Ectodermal cell (in vitro differentiated cells): ENCODE measurements at regions not wholly inside any gene's neighbourhood (a gene's known extent, or its start where the extent isn't known, plus 50 kb on each side); places are given as distances from the start of the nearest gene placed in this dataset.

Experiments
- H3K27ac ChIP-seq: 2 replicates; pipeline ENCODE4 v1.7.0; 2013; ENCODE audit warnings: mild to moderate bottlenecking, low read depth, low read length; ENCODE audit not compliant: insufficient read depth, poor library complexity, severe bottlenecking
- H3K27me3 ChIP-seq: 2 replicates; pipeline ENCODE4 v1.7.0; 2013; ENCODE audit warnings: mild to moderate bottlenecking, low read length; ENCODE audit not compliant: insufficient read depth, control insufficient read depth, poor library complexity, severe bottlenecking
- H3K36me3 ChIP-seq: one replicate; pipeline ENCODE4 v1.7.0; 2013; ENCODE audit warnings: low read length; ENCODE audit not compliant: control insufficient read depth, insufficient read depth
- H3K4me1 ChIP-seq: one replicate; pipeline ENCODE4 v1.7.0; 2013; ENCODE audit warnings: low read length; ENCODE audit not compliant: control insufficient read depth, insufficient read depth
- H3K4me3 ChIP-seq: 2 replicates; pipeline ENCODE4 v1.7.0; 2013; ENCODE audit warnings: low read depth, low read length, control low read depth; ENCODE audit not compliant: insufficient read depth
- H3K9me3 ChIP-seq: 2 replicates; pipeline ENCODE4 v1.7.0; 2013; ENCODE audit warnings: mild to moderate bottlenecking, low read length, moderate library complexity; ENCODE audit not compliant: control insufficient read depth
- WGBS, 2 experiments: methylation state at CpG; one replicate each; pipeline ENCODE4 v1.1.7; 2013; ENCODE audit warnings: missing lambda C conversion rate in 2 of 2; 5-methylcytosine and 5-hydroxymethylcytosine counted together

GRCh38 chr11:115085461-115086210 lies 407.3 kb downstream of the NXPE2 start:
- WGBS, 2 experiments, result 93 to 96% methylated on average over 5 of the region's 5 CpGs
- H3K4me3 ChIP-seq, result no peak overlapping the region
- peaks cover 6% of the 10 kb centered on the region for H3K4me1 ChIP-seq
- H3K27me3 ChIP-seq, result no peaks in the 10 kb centered on the region
- H3K36me3 ChIP-seq, result no peaks in the 10 kb centered on the region
- no peak overlapping the region for H3K27ac ChIP-seq
- no peaks in the 10 kb centered on the region for H3K9me3 ChIP-seq

GRCh38 chr11:115087791-115088190 lies 409.5 kb downstream of the NXPE2 start:
- Histone ChIP-seq H3K27me3 (no peaks in the 10 kb centered on the region), H3K4me1 (peaks cover 6% of the 10 kb centered on the region), H3K4me3 (no peak overlapping the region), H3K9me3 (no peaks in the 10 kb centered on the region), H3K36me3 (no peaks in the 10 kb centered on the region), H3K27ac (no peak overlapping the region)
- 84% methylated on average over 1 to 2 of the region's 2 CpGs for WGBS, 2 experiments

GRCh38 chr11:115092516-115092915 lies 411.7 kb downstream of the CADM1 start:
- Histone ChIP-seq H3K36me3 (no peaks in the 10 kb centered on the region), H3K27me3 (no peaks in the 10 kb centered on the region), H3K27ac (no peak overlapping the region), H3K4me3 (no peak overlapping the region), H3K9me3 (no peaks in the 10 kb centered on the region), H3K4me1 (no peaks in the 10 kb centered on the region)
- WGBS, 2 experiments, result 93 to 97% methylated on average over 3 of the region's 3 CpGs

DNA sequence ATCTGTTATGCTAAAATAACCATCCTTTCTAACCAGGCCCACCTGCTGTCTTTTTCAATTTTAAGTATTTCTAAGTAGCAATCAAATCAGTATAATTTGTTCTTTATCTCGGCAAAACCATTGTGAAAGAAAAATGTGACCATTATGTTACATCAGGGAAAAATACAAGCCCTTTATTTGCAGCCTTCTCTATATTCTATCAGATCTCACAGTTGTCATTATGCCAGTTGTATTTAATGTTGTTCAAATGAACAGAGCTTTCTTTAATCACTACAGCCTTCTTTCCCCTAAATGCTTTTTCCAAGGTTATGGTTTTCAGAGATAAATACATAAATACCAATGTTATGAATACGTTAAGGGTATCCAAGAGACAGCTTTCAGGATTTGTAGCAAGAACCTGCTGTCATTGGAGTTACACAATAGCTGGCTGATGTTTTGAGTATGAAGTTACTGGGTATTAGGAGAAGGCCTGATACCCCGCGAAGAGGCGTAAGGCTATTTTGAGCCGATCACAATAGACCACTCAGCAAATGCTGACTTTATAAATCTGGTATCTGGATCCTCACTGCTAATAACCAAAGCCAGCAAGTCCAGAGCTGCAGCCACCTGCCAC lies 406.3 kb downstream of the CADM1 start:
- Histone ChIP-seq H3K4me3 (no peak overlapping the region), H3K36me3 (no peaks in the 10 kb centered on the region), H3K9me3 (no peaks in the 10 kb centered on the region), H3K4me1 (no peaks in the 10 kb centered on the region), H3K27ac (no peak overlapping the region), H3K27me3 (no peaks in the 10 kb centered on the region)
- WGBS, 2 experiments, result 95 to 97% methylated on average over 6 of the region's 6 CpGs

DNA sequence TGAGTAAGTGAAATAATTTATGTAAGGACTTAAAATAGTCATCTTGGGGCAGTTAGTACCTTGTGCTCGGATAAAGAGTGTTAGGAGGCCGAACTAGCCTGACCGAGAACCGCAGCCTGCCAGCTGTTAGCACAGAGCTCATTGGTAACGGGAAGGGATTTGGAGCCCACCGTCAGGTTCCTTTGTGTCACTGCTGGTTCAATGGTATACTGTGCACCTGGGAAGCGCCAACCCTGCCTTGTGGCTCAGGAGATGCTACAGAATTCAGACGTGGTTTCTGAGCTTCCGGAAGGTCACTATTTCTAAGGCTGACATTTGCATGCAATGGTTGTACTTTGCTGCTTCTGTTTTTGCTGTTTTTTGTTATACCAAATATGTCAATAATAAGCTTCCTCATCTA lies 403.5 kb downstream of the CADM1 start:
- no peaks in the 10 kb centered on the region for H3K9me3 ChIP-seq
- no peaks in the 10 kb centered on the region for H3K36me3 ChIP-seq
- WGBS, 2 experiments, result 92 to 94% methylated on average over 9 of the region's 9 CpGs
- H3K4me3 ChIP-seq, result no peak overlapping the region
- no peaks in the 10 kb centered on the region for H3K27me3 ChIP-seq
- H3K27ac ChIP-seq, result no peak overlapping the region
- H3K4me1 ChIP-seq, result no peaks in the 10 kb centered on the region

DNA sequence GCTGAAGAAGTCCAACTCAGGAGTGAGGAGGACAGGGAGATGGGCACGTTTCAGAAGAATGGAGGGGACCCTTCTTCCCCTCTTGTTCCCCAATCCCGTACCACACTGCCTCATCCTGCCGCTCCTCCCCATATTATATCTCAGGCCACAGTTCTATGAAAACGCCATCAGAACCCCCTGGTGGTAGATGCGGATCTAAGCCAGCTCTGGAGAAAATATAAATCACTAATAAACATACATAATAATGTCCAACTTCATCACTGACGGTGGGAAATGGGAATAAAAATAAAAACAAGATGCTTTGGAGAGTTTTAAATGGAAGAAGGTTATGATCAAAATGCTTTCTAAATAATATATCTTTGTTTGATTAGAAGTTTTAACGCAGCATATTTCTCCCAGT lies 400.3 kb downstream of the CADM1 start:
- Histone ChIP-seq H3K4me1 (no peaks in the 10 kb centered on the region), H3K9me3 (no peaks in the 10 kb centered on the region), H3K27ac (no peak overlapping the region), H3K36me3 (no peaks in the 10 kb centered on the region), H3K27me3 (no peaks in the 10 kb centered on the region), H3K4me3 (no peak overlapping the region)
- WGBS, 2 experiments, result 77 to 92% methylated on average over 4 to 5 of the region's 7 CpGs

GRCh38 chr11:115104851-115105453 lies 399.3 kb downstream of the CADM1 start:
- 94% methylated on average over 9 of the region's 9 CpGs for WGBS, 2 experiments
- Histone ChIP-seq H3K27ac (no peak overlapping the region), H3K4me3 (no peak overlapping the region), H3K4me1 (no peaks in the 10 kb centered on the region), H3K27me3 (no peaks in the 10 kb centered on the region), H3K9me3 (no peaks in the 10 kb centered on the region), H3K36me3 (no peaks in the 10 kb centered on the region)

DNA sequence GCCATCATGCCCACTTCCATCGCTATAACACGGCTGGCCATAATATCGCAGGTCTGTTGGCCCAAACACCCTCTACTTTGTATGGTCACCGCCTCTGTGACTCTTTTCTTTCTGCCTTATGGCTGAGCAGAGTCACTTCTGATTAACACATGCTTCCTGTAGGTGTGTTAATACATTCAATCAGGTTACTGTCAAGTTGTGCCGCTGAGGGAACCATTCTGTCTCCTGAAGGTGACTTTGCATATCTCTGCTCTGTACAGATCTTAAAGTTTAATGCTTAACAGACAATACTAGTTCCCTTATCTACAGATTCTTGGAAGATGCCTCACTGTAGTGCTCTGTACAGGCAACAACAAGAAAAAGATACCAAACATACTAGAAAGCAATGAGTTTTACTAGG lies 393.1 kb downstream of the CADM1 start:
- Histone ChIP-seq H3K27me3 (no peaks in the 10 kb centered on the region), H3K4me3 (no peak overlapping the region), H3K9me3 (no peaks in the 10 kb centered on the region), H3K4me1 (peaks cover 16% of the 10 kb centered on the region), H3K36me3 (no peaks in the 10 kb centered on the region), H3K27ac (no peak overlapping the region)
- WGBS, 2 experiments, result 94 to 96% methylated on average over 5 of the region's 5 CpGs

- Histone ChIP-seq H3K4me3 (no peak overlapping the region), H3K27me3 (no peaks in the 10 kb centered on the region), H3K36me3 (no peaks in the 10 kb centered on the region), H3K9me3 (no peaks in the 10 kb centered on the region), H3K27ac (peak overlapping the region; percentile 51), H3K4me1 (peaks cover 17% of the 10 kb centered on the region)
- whole genome bisulfite sequencing, 2 experiments, result 24 to 40% methylated on average over 5 to 6 of the region's 6 CpGs
Measured at GRCh38 chr11:115112754-115113153, 391.5 kb downstream of the CADM1 start.

- WGBS, 2 experiments, result 20 to 31% methylated on average over 5 of the region's 5 CpGs
- no peak overlapping the region for H3K4me3 ChIP-seq
- H3K27ac ChIP-seq, result no peak overlapping the region
- H3K36me3 ChIP-seq, result no peaks in the 10 kb centered on the region
- no peaks in the 10 kb centered on the region for H3K27me3 ChIP-seq
- H3K9me3 ChIP-seq, result no peaks in the 10 kb centered on the region
- H3K4me1 ChIP-seq, result peaks cover 16% of the 10 kb centered on the region
Measured at GRCh38 chr11:115117956-115118493, 386.2 kb downstream of the CADM1 start.
